Keratinocyte (primary cell): ENCODE measurements at regions not wholly inside any gene's neighbourhood (a gene's known extent, or its start where the extent isn't known, plus 50 kb on each side); places are given as distances from the start of the nearest gene placed in this dataset.

Source experiments
- DNase-seq: peaks from one replicate; pipeline ENCODE4 v3.0.0-alpha.2; 2011; ENCODE audit warnings: low read depth, missing footprints, low spot score
- FAIRE-seq: peaks from 2 replicates; lab custom pipeline; 2011; peaks lifted over from hg19 to GRCh38; lab: Jason Lieb, UNC
- H2AFZ ChIP-seq: 2 replicates; pipeline ENCODE4 v1.6.0; 2012; ENCODE audit warnings: low read length, control low read depth, inconsistent platforms; ENCODE audit not compliant: control insufficient read depth
- H3K27ac ChIP-seq: 2 replicates; pipeline ENCODE4 v1.5.1; 2011; ENCODE audit warnings: low read length; ENCODE audit not compliant: control insufficient read depth, insufficient read depth
- H3K27me3 ChIP-seq: 3 replicates; pipeline ENCODE4 v1.6.0; 2011; ENCODE audit warnings: low read length; ENCODE audit not compliant: control insufficient read depth, insufficient read depth; ENCODE audit errors: extremely low read depth
- H3K36me3 ChIP-seq, 2 experiments: 2 replicates in 1 of 2; 3 replicates in 1 of 2; pipeline ENCODE4 v1.5.1; 2011; ENCODE audit warnings: low read length in 2 of 2, mild to moderate bottlenecking in 1 of 2; ENCODE audit not compliant: control insufficient read depth in 2 of 2, insufficient read depth in 2 of 2; ENCODE audit errors: extremely low read depth in 1 of 2
- H3K4me1 ChIP-seq: 3 replicates; pipeline ENCODE4 v1.5.1; 2011; ENCODE audit warnings: low read length; ENCODE audit not compliant: control insufficient read depth, insufficient read depth; ENCODE audit errors: extremely low read depth
- H3K4me2 ChIP-seq: 3 replicates; pipeline ENCODE4 v1.6.0; 2011; ENCODE audit warnings: low read depth, low read length; ENCODE audit not compliant: control insufficient read depth, insufficient read depth; ENCODE audit errors: extremely low read depth
- H3K4me3 ChIP-seq, 3 experiments: fragments of 200-600 bp in 1 of 3; sonication (generic) in 1 of 3; 2 replicates in 2 of 3; 3 replicates in 1 of 3; pipeline ENCODE4 v1.5.1; 2011 to 2016; ENCODE audit warnings: low read length in 3 of 3, mild to moderate bottlenecking in 3 of 3, control low read depth in 2 of 3, inconsistent platforms in 1 of 3, low read depth in 1 of 3, mixed read lengths in 1 of 3, mixed run types in 1 of 3, moderate library complexity in 1 of 3; ENCODE audit not compliant: control insufficient read depth in 2 of 3, insufficient read depth in 2 of 3; ENCODE audit errors: extremely low read depth in 1 of 3
- H3K79me2 ChIP-seq: 2 replicates; pipeline ENCODE4 v1.6.0; 2012; ENCODE audit warnings: low read length; ENCODE audit not compliant: control insufficient read depth, insufficient read depth
- H3K9ac ChIP-seq: 3 replicates; pipeline ENCODE4 v1.6.0; 2011; ENCODE audit warnings: low read length; ENCODE audit not compliant: control insufficient read depth, insufficient read depth; ENCODE audit errors: extremely low read depth
- H3K9me1 ChIP-seq: 3 replicates; pipeline ENCODE4 v1.6.0; 2011; ENCODE audit warnings: low read length; ENCODE audit not compliant: control insufficient read depth, insufficient read depth; ENCODE audit errors: extremely low read depth
- H3K9me3 ChIP-seq: 2 replicates; pipeline ENCODE4 v1.5.1; 2012; ENCODE audit warnings: low read depth, low read length; ENCODE audit not compliant: control insufficient read depth
- H4K20me1 ChIP-seq: 3 replicates; pipeline ENCODE4 v1.6.0; 2011; ENCODE audit warnings: low read length; ENCODE audit not compliant: control insufficient read depth, insufficient read depth; ENCODE audit errors: extremely low read depth
- CTCF ChIP-seq, 3 experiments: IDR thresholded peaks in 1 of 3; conservative IDR thresholded peaks in 1 of 3; optimal IDR thresholded peaks in 1 of 3; 2 replicates in 2 of 3; 3 replicates in 1 of 3; pipeline versions ENCODE3 to v1.5.1; 2011; ENCODE audit warnings: low read length in 3 of 3, mild to moderate bottlenecking in 3 of 3, moderate library complexity in 2 of 3, control low read depth in 1 of 3, inconsistent platforms in 1 of 3; ENCODE audit not compliant: insufficient read depth in 2 of 3; ENCODE audit errors: extremely low read depth in 1 of 3
- EZH2 ChIP-seq: IDR thresholded peaks from one replicate; pipeline ENCODE4 v1.6.1; 2012; ENCODE audit warnings: inconsistent platforms, mild to moderate bottlenecking, low read length, moderate library complexity
- dilution Hi-C: fragments of 300-500 bp; cut with MboI; formaldehyde crosslinking; loops from one replicate; pipeline ENCODE4 v1.7.0; 2020; ENCODE audit warnings: low sequenced_read_pairs; ENCODE audit not compliant: extremely low pct_ligation_motif_present

- DNase-seq, result no peak
- Histone ChIP-seq H3K27me3 (no peaks in the 10 kb centered on the region), H3K9me1 (no peaks in the 10 kb centered on the region), H3K9me3 (no peaks in the 10 kb centered on the region), H3K36me3 (no peaks in the 10 kb centered on the region), H3K4me1 (no peaks in the 10 kb centered on the region), H4K20me1 (no peaks in the 10 kb centered on the region), H3K4me3 (no peak overlapping the region), H3K4me2 (no peak overlapping the region), H3K27ac (no peak overlapping the region), H3K79me2 (no peaks in the 10 kb centered on the region), H2AFZ (no peak overlapping the region), H3K9ac (no peak overlapping the region)
- dilution Hi-C loops, result no loop called here
- no peak for FAIRE-seq
- TF ChIP-seq CTCF (optimal IDR thresholded peaks at IDR 0.05 in 1 of 3, IDR thresholded peaks at IDR 0.05 in 1 of 3, conservative IDR thresholded peaks at IDR 0.05 in 1 of 3; ENCODE audit: extremely low read depth in 1 of 3, insufficient read depth in 2 of 3, low read length in 3 of 3), result no peak
- no peak for TF ChIP-seq EZH2
Measured at GRCh38 chr11:10941871-10942270, 84.0 kb upstream of the ZBED5 start.

- H3K27ac ChIP-seq, result no peak overlapping the region
- no peaks in the 10 kb centered on the region for H3K9me1 ChIP-seq
- no peaks in the 10 kb centered on the region for H4K20me1 ChIP-seq
- H3K9me3 ChIP-seq, result no peaks in the 10 kb centered on the region
- dilution Hi-C loops, result no loop called here
- H3K4me2 ChIP-seq, result no peak overlapping the region
- H2AFZ ChIP-seq, result no peak overlapping the region
- H3K4me3 ChIP-seq, result no peak overlapping the region
- DNase-seq, result no peak
- FAIRE-seq, result no peak
- H3K9ac ChIP-seq, result no peak overlapping the region
- H3K27me3 ChIP-seq, result no peaks in the 10 kb centered on the region
- H3K36me3 ChIP-seq, result no peaks in the 10 kb centered on the region
- no peaks in the 10 kb centered on the region for H3K79me2 ChIP-seq
- TF ChIP-seq CTCF (optimal IDR thresholded peaks at IDR 0.05 in 1 of 3, IDR thresholded peaks at IDR 0.05 in 1 of 3, conservative IDR thresholded peaks at IDR 0.05 in 1 of 3; ENCODE audit: extremely low read depth in 1 of 3, insufficient read depth in 2 of 3, low read length in 3 of 3) (no peak), EZH2 (no peak)
- H3K4me1 ChIP-seq, result no peaks in the 10 kb centered on the region
Measured at GRCh38 chr11:10941414-10941813, 83.6 kb upstream of the ZBED5 start.
